H1 (cell line): ENCODE measurements at regions not wholly inside any gene's neighbourhood (a gene's known extent, or its start where the extent isn't known, plus 50 kb on each side); places are given as distances from the start of the nearest gene placed in this dataset.
A peak's percentile ranks its signal among the peaks of the same experiment; 100 is the strongest.

Experiments
- CTCF ChIA-PET: fragments of 300-600 bp; sonication (Branson Sonifier 250); formaldehyde crosslinking; loops from one replicate; lab custom pipeline; 2021; ENCODE audit not compliant: partially characterized antibody; lab: Charles Lee
- POLR2A ChIA-PET: fragments of 300-600 bp; sonication (Branson Sonifier 250); formaldehyde crosslinking; loops from one replicate; lab custom pipeline; 2021; ENCODE audit warnings: inconsistent platforms; ENCODE audit not compliant: partially characterized antibody; lab: Charles Lee
- DNase-seq, 2 experiments: peaks; one replicate each; pipeline versions ENCODE4 v3.0.0 to v3.0.0-alpha.2; 2010 to 2022; ENCODE audit warnings: low spot score in 2 of 2, low read depth in 1 of 2, mixed read lengths in 1 of 2
- FAIRE-seq: peaks from 2 replicates; lab custom pipeline; 2011; peaks lifted over from hg19 to GRCh38; lab: Jason Lieb, UNC
- H2AFZ ChIP-seq: 2 replicates; pipeline ENCODE4 v1.8.1; 2012; ENCODE audit warnings: low read length, inconsistent platforms
- H2AK5ac ChIP-seq: 2 replicates; pipeline ENCODE4 v1.6.1; 2013; ENCODE audit warnings: low read depth, low read length
- H2BK120ac ChIP-seq: replicated peaks from 2 replicates; pipeline ENCODE3; 2013; ENCODE audit warnings: low read depth, low read length, inconsistent platforms
- H2BK12ac ChIP-seq: 2 replicates; pipeline ENCODE4 v1.6.1; 2013; ENCODE audit warnings: low read depth, low read length
- H2BK15ac ChIP-seq: 2 replicates; pipeline ENCODE4 v1.6.1; 2013; ENCODE audit warnings: low read length
- H2BK20ac ChIP-seq: 2 replicates; pipeline ENCODE4 v1.6.1; 2013; ENCODE audit warnings: low read length
- H2BK5ac ChIP-seq: 2 replicates; pipeline ENCODE4 v1.6.1; 2013; ENCODE audit warnings: low read depth, low read length
- H3K14ac ChIP-seq: 2 replicates; pipeline ENCODE4 v1.6.1; 2013; ENCODE audit warnings: inconsistent platforms; ENCODE audit not compliant: insufficient read length
- H3K18ac ChIP-seq: 2 replicates; pipeline ENCODE4 v1.6.1; 2013; ENCODE audit warnings: low read length; ENCODE audit errors: extremely low read depth
- H3K23ac ChIP-seq: 2 replicates; pipeline ENCODE4 v1.6.1; 2013; ENCODE audit warnings: inconsistent platforms; ENCODE audit not compliant: insufficient read length
- H3K23me2 ChIP-seq: 2 replicates; pipeline ENCODE4 v1.6.1; 2013; ENCODE audit warnings: low read depth, low read length
- H3K27ac ChIP-seq: 2 replicates; pipeline ENCODE4 v1.6.1; 2011; ENCODE audit warnings: low read depth, low read length, inconsistent platforms
- H3K27me3 ChIP-seq, 4 experiments: replicated peaks in 1 of 4; 1 replicate in 1 of 4; 2 replicates in 3 of 4; pipeline versions ENCODE4 v1.6.1 to v1.8.1; 2011 to 2013; ENCODE audit warnings: low read length in 3 of 4, mild to moderate bottlenecking in 3 of 4, inconsistent platforms in 2 of 4, mixed read lengths in 2 of 4, moderate library complexity in 1 of 4; ENCODE audit not compliant: control insufficient read depth in 3 of 4, insufficient read depth in 3 of 4; ENCODE audit errors: extremely low read depth in 1 of 4
- H3K36me3 ChIP-seq, 4 experiments: 2 replicates each; pipeline versions ENCODE4 v1.6.1 to v1.8.1; 2011 to 2013; ENCODE audit warnings: mild to moderate bottlenecking in 4 of 4, low read length in 3 of 4, moderate library complexity in 2 of 4, control low read depth in 1 of 4, inconsistent platforms in 1 of 4; ENCODE audit not compliant: insufficient read depth in 4 of 4, control insufficient read depth in 2 of 4
- H3K4ac ChIP-seq: replicated peaks from 2 replicates; pipeline ENCODE3; 2013; ENCODE audit warnings: low read length, low read depth, mixed read lengths, inconsistent platforms; ENCODE audit not compliant: insufficient read length
- H3K4me1 ChIP-seq, 4 experiments: replicated peaks in 1 of 4; 1 replicate in 1 of 4; 2 replicates in 3 of 4; pipeline versions ENCODE4 v1.6.1 to v1.8.1; 2011 to 2013; ENCODE audit warnings: low read length in 3 of 4, inconsistent platforms in 2 of 4, mixed read lengths in 1 of 4; ENCODE audit not compliant: insufficient read depth in 4 of 4, control insufficient read depth in 3 of 4
- H3K4me2 ChIP-seq, 2 experiments: 2 replicates each; pipeline versions ENCODE4 v1.6.1 to v1.8.1; 2011 to 2013; ENCODE audit warnings: low read depth in 2 of 2, low read length in 2 of 2, control low read depth in 1 of 2, inconsistent platforms in 1 of 2, mild to moderate bottlenecking in 1 of 2; ENCODE audit not compliant: insufficient read depth in 1 of 2
- H3K4me3 ChIP-seq, 4 experiments: fragments of 200-600, 300-600 bp in 1 of 4; sonication (generic), shearing (Covaris generic), sonication (Bioruptor Twin) in 1 of 4; 2 replicates each; pipeline versions ENCODE4 v1.5.1 to v1.8.1; 2011 to 2016; ENCODE audit warnings: low read length in 4 of 4, low read depth in 3 of 4, control low read depth in 2 of 4, inconsistent platforms in 2 of 4, mild to moderate bottlenecking in 2 of 4, mixed read lengths in 1 of 4, moderate library complexity in 1 of 4; ENCODE audit not compliant: insufficient read depth in 2 of 4; ENCODE audit errors: extremely low read depth in 1 of 4
- H3K56ac ChIP-seq: replicated peaks from 2 replicates; pipeline ENCODE3; 2013; ENCODE audit warnings: low read depth, mild to moderate bottlenecking, mixed read lengths, low read length, inconsistent platforms; ENCODE audit not compliant: insufficient read length
- H3K79me1 ChIP-seq: 2 replicates; pipeline ENCODE4 v1.6.1; 2013; ENCODE audit warnings: low read depth, low read length, control low read depth
- H3K79me2 ChIP-seq, 2 experiments: 2 replicates each; pipeline versions ENCODE4 v1.6.1 to v1.8.1; 2012 to 2013; ENCODE audit warnings: low read length in 2 of 2, mild to moderate bottlenecking in 2 of 2, inconsistent platforms in 1 of 2; ENCODE audit not compliant: insufficient read depth in 2 of 2, control insufficient read depth in 1 of 2
- H3K9ac ChIP-seq, 4 experiments: replicated peaks in 1 of 4; 1 replicate in 1 of 4; 2 replicates in 3 of 4; pipeline versions ENCODE4 v1.6.1 to v1.8.1; 2011 to 2013; ENCODE audit warnings: low read depth in 3 of 4, low read length in 3 of 4, control low read depth in 2 of 4, mild to moderate bottlenecking in 2 of 4, moderate library complexity in 2 of 4, inconsistent platforms in 1 of 4; ENCODE audit errors: extremely low read depth in 1 of 4
- H3K9me3 ChIP-seq, 2 experiments: 2 replicates each; pipeline versions ENCODE4 v1.6.1 to v1.8.1; 2012 to 2013; ENCODE audit warnings: mild to moderate bottlenecking in 2 of 2, moderate library complexity in 2 of 2, control low read depth in 1 of 2, inconsistent platforms in 1 of 2, low read depth in 1 of 2, low read length in 1 of 2, mixed read lengths in 1 of 2; ENCODE audit not compliant: insufficient read depth in 2 of 2
- H4K20me1 ChIP-seq, 2 experiments: replicated peaks in 1 of 2; 2 replicates each; pipeline versions ENCODE3 to v1.8.1; 2011 to 2013; ENCODE audit warnings: inconsistent platforms in 2 of 2, low read length in 2 of 2, mild to moderate bottlenecking in 1 of 2; ENCODE audit not compliant: insufficient read depth in 2 of 2, control insufficient read depth in 1 of 2
- H4K5ac ChIP-seq: 2 replicates; pipeline ENCODE4 v1.6.1; 2013; ENCODE audit warnings: low read length, low read depth, mixed read lengths, inconsistent platforms; ENCODE audit not compliant: insufficient read length
- H4K8ac ChIP-seq: 2 replicates; pipeline ENCODE4 v1.8.0; 2013; ENCODE audit warnings: mild to moderate bottlenecking, moderate library complexity, low read length, inconsistent platforms; ENCODE audit not compliant: insufficient read depth; ENCODE audit errors: extremely low read depth
- H4K91ac ChIP-seq: replicated peaks from 2 replicates; pipeline ENCODE3; 2013; ENCODE audit warnings: low read length, mixed read lengths, inconsistent platforms; ENCODE audit not compliant: insufficient read length
- CTCF ChIP-seq, 3 experiments: IDR thresholded peaks; 1 replicate in 2 of 3; 2 replicates in 1 of 3; pipeline versions ENCODE4 v1.5.1 to v1.6.1; 2011; ENCODE audit warnings: low read length in 3 of 3, mild to moderate bottlenecking in 3 of 3, inconsistent platforms in 2 of 3, low read depth in 1 of 3, moderate library complexity in 1 of 3; ENCODE audit not compliant: insufficient read depth in 1 of 3; ENCODE audit errors: control extremely low read depth in 1 of 3
- POLR2AphosphoS5 ChIP-seq: IDR thresholded peaks from 2 replicates; pipeline ENCODE4 v1.6.1; 2011; ENCODE audit warnings: low read depth, low read length
- RBBP5 ChIP-seq: IDR thresholded peaks from 2 replicates; pipeline ENCODE4 v1.7.1; 2012; ENCODE audit warnings: low read depth, mild to moderate bottlenecking, inconsistent platforms, low read length, moderate library complexity, borderline replicate concordance
- SAP30 ChIP-seq: fragments of 300-600 bp; sonication (generic); IDR thresholded peaks from 2 replicates; pipeline ENCODE4 v1.7.1; 2012; ENCODE audit warnings: low read length, moderate library complexity, mild to moderate bottlenecking, inconsistent platforms; ENCODE audit not compliant: insufficient read depth, insufficient replicate concordance
- SP1 ChIP-seq: IDR thresholded peaks from 2 replicates; pipeline ENCODE4 v1.6.1; 2011; ENCODE audit warnings: low read depth, low read length
- USF2 ChIP-seq: IDR thresholded peaks from 2 replicates; pipeline ENCODE4 v1.6.1; 2011; ENCODE audit warnings: low read length, improper control_type of control experiment
- WGBS, 2 experiments: shearing (Covaris generic) in 1 of 2; methylation state at CpG; one replicate each; pipeline versions ENCODE4 v1.1.6 to v1.1.7; 2013 to 2015; ENCODE audit warnings: low lambda C conversion rate in 2 of 2, mixed read lengths in 2 of 2, inconsistent platforms in 1 of 2, low coverage in 1 of 2, missing lambda C conversion rate in 1 of 2; ENCODE audit not compliant: insufficient replicate concordance in 2 of 2, insufficient coverage in 1 of 2, insufficient read length in 1 of 2; ENCODE audit errors: extremely low coverage in 1 of 2, missing lambda C conversion rate in 1 of 2; 5-methylcytosine and 5-hydroxymethylcytosine counted together

- peaks cover 0 to 5% (median 3%) of the 10 kb centered on the region in 4 experiments; a peak in 2 of 7 replicates for H3K4me1 ChIP-seq
- no peaks in the 10 kb centered on the region for H3K79me2 ChIP-seq
- H3K9me3 ChIP-seq = peaks cover 0 to 3% of the 10 kb centered on the region in 2 experiments; a peak in 1 of 4 replicates
- no peak overlapping the region for H3K4ac ChIP-seq
- H3K23me2 ChIP-seq = no peaks in the 10 kb centered on the region
- H3K36me3 ChIP-seq = no peaks in the 10 kb centered on the region
- no peaks in the 10 kb centered on the region for H3K27me3 ChIP-seq
- H3K27ac ChIP-seq = no peak overlapping the region
- 15% methylated on average over 6 of the region's 6 CpGs; no CpG with 5 or more reads in 1 of the 2 experiments for WGBS, 2 experiments
- H2BK12ac ChIP-seq = no peak overlapping the region
- H2BK20ac ChIP-seq = no peak overlapping the region
- no peak overlapping the region for H4K91ac ChIP-seq
- ChIA-PET POLR2A (no interaction called here), CTCF (interaction anchor here (1.2 kb wide), 1 partner anchor 365 kb away, joined by 4 read pairs; no protein-coding TSS in a partner anchor)
- H2BK120ac ChIP-seq = no peak overlapping the region
- FAIRE-seq (no peak), DNase-seq (peak in 1 of 2 experiments; percentile 54)
- H4K5ac ChIP-seq = no peak overlapping the region
- no peak overlapping the region for H3K18ac ChIP-seq
- no peak overlapping the region for H4K8ac ChIP-seq
- peak overlapping the region in 1 of 4 experiments; percentile 13; a peak in 1 of 7 replicates for H3K9ac ChIP-seq
- peak overlapping the region in 1 of 4 experiments; percentile 17; a peak in 1 of 8 replicates for H3K4me3 ChIP-seq
- H2AK5ac ChIP-seq = no peak overlapping the region
- peak overlapping the region; percentile 23 to 37; a peak in 3 of 4 replicates for H3K4me2 ChIP-seq
- H3K23ac ChIP-seq = no peak overlapping the region
- no peak overlapping the region for H2AFZ ChIP-seq
- no peak overlapping the region for H2BK5ac ChIP-seq
- H2BK15ac ChIP-seq = no peak overlapping the region
- H4K20me1 ChIP-seq = no peaks in the 10 kb centered on the region
- no peak overlapping the region for H3K56ac ChIP-seq
- no peaks in the 10 kb centered on the region for H3K79me1 ChIP-seq
- no peak overlapping the region for H3K14ac ChIP-seq
- TF ChIP-seq CTCF (IDR thresholded peaks at IDR 0.05; ENCODE audit: control extremely low read depth in 1 of 3, insufficient read depth in 1 of 3, low read depth in 1 of 3, low read length in 3 of 3) (no peak), RBBP5 (no peak), USF2 (no peak), SP1 (0 out of 2 replicates have a peak, but pooled peaks have one; percentile 49), SAP30 (no peak), POLR2AphosphoS5 (no peak)
Measured at GRCh38 chr14:42475289-42475688, 868.6 kb downstream of the LRFN5 start.
